GM18951 (cell line): ENCODE measurements at regions not wholly inside any gene's neighbourhood (a gene's known extent, or its start where the extent isn't known, plus 50 kb on each side); places are given as distances from the start of the nearest gene placed in this dataset.

Source experiments
- POLR2A ChIP-seq: IDR thresholded peaks from 4 replicates; pipeline ENCODE4 v1.6.1; 2011; ENCODE audit warnings: mild to moderate bottlenecking; ENCODE audit not compliant: insufficient read length, insufficient read depth; ENCODE audit errors: extremely low read depth
- in situ Hi-C: fragments of 300-500 bp; cut with MboI; formaldehyde crosslinking; loops from one replicate; pipeline ENCODE4 v1.12.0; 2022; ENCODE audit warnings: low sequenced_read_pairs, mixed read lengths, inconsistent platforms; ENCODE audit not compliant: unreplicated experiment

GRCh38 chr13:105798541-105798940 lies 736.9 kb downstream of the EFNB2 start:
- in situ Hi-C loops: no loop called here
- TF ChIP-seq POLR2A: no peak

GRCh38 chr13:105796081-105796480 lies 739.4 kb downstream of the EFNB2 start:
- in situ Hi-C loops: no loop called here
- TF ChIP-seq POLR2A: no peak

GRCh38 chr13:105790923-105791322 lies 744.5 kb downstream of the EFNB2 start:
- TF ChIP-seq POLR2A: no peak
- in situ Hi-C loops: no loop called here

DNA sequence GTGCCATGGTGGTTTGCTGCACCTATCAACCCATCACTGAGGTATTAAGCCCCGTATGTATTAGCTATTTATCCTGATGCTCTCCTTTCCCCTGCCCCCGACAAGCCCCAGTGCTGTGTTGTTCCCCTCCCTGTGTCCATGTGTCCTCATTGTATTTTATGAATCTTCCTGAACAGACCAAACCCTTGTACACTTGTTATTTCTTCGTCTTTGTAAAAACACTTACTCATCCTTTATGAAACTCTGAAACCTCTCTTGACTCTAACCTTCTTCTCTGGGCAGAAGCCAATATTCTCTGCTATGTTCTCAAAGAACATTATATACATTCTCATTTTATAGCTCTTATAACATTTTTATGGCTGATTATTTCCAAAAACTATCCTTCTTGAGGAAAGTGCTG lies 746.9 kb downstream of the EFNB2 start:
- TF ChIP-seq POLR2A: no peak
- in situ Hi-C loops: no loop called here

DNA sequence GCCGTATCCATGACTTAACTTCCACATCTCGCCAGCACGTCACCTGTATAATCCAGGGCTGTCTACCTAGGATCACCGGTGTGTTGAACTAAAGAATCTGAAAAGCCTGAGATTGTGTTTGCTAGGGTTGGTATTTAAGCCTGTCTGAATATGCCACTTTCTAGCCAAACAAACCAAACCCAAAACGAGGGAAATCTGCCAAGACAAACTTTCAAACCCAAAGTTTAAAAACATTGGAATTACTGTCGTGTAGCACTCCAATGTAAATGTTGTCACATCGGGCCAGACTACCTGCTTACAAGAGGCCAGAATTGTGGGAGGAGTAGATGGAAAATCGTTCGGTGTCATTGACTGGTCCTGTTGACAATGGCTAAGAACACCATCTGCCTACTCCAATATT lies 747.8 kb downstream of the EFNB2 start:
- in situ Hi-C loops: no loop called here
- no peak for TF ChIP-seq POLR2A

DNA sequence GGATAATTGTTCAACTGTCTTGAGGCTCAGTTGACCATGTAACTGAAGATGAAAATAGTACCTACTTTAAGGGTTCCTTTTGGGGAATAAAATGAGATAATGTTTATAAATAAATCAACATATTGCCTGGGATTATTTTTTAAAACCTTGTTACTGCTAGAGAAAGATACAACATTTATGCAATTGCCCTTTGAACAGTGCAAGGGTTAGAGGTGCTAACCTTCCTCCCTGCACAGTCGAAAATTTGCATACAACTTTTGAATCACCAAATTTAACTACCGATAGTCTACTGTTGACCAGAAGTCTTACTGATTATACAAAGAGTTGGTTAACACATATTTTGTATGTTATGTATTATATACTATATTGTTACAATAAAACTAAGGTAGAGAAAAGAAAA lies 750.0 kb downstream of the EFNB2 start:
- in situ Hi-C loops: no loop called here
- TF ChIP-seq POLR2A: no peak

DNA sequence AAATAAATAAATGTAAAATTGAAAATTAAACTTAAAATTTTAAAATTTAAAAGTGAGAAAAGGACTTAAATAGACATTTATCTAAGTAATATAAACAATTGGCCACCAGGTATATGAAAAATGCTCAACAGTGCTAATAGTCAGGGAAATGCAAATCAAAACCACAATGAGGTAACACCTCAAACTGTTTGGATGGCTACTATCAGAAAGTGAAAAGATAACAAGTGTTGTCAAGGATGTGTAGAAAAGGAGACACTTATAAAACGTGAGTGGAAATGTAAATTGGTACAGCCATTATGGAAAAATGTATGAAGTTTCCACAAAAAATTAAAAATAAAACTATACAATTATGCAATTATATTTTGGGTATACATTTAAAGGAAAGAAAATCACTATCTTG lies 752.2 kb downstream of the EFNB2 start:
- TF ChIP-seq POLR2A: no peak
- in situ Hi-C loops: no loop called here

- no peak for TF ChIP-seq POLR2A
- in situ Hi-C loops: no loop called here
Measured at GRCh38 chr13:105778196-105778595, 757.3 kb downstream of the EFNB2 start.

GRCh38 chr13:105774739-105775460 lies 760.6 kb downstream of the EFNB2 start:
- in situ Hi-C loops: no loop called here
- TF ChIP-seq POLR2A: no peak

GRCh38 chr13:105773863-105774538 lies 761.5 kb downstream of the EFNB2 start:
- in situ Hi-C loops: no loop called here
- TF ChIP-seq POLR2A: no peak

GRCh38 chr13:105773241-105773640 lies 762.2 kb downstream of the EFNB2 start:
- in situ Hi-C loops: no loop called here
- no peak for TF ChIP-seq POLR2A

DNA sequence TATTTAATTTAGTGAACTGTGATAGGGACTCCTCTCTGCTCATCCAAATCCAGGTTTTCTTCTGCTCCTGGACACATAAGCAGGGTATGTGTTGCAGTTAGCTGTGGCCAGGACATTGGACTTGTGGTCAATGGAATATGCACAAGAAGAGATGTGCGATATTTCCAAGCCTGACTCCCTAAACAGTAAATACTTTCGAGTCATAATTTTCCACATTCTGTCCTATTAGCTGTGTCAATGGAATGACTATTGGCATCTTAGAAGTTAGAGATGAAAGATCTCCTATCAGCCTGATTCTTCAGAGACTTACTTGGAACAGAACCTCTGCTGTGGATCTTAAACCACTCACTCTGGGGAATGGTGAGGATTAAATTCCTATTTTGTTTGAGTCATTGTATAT lies 771.0 kb downstream of the EFNB2 start:
- TF ChIP-seq POLR2A: no peak
- in situ Hi-C loops: no loop called here

DNA sequence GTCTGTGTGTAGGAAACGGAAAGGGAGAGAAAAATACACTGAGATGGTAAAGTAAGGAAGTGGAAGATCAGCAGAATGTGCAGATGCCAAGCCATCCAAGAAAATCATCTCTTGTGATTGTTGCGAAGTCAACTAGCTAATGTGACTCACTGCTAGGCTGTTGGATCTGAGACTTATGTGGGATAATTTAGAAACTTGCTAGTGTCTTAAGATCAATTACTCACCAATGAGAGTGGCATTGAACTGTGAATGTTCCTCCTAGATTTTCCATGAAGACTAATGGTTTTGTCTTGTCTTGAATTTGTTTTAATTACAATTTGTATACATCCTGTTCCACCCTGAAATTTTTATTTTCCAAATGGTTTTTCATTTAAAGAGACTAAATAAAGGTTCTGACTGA lies 771.6 kb downstream of the EFNB2 start:
- TF ChIP-seq POLR2A: no peak
- in situ Hi-C loops: no loop called here

- TF ChIP-seq POLR2A: no peak
- in situ Hi-C loops: no loop called here
Measured at GRCh38 chr13:105762096-105762495, 773.4 kb downstream of the EFNB2 start.
